Endothelial cell of umbilical vein (primary cell): ENCODE measurements at regions not wholly inside any gene's neighbourhood (a gene's known extent, or its start where the extent isn't known, plus 50 kb on each side); places are given as distances from the start of the nearest gene placed in this dataset.
A peak's percentile ranks its signal among the peaks of the same experiment; 100 is the strongest.

Experiments used
- BruUV-seq: library from RNA; stranded (reverse); fragments of 400-500 nt; replicated peaks from 2 replicates; lab custom pipeline; 2021; lab: Mats Ljungman, UMichigan
- CTCF ChIA-PET: fragments of 300-600, 350-600 bp; sonication (Branson Sonifier 250); formaldehyde crosslinking; loops from one replicate; lab custom pipeline; 2021; ENCODE audit warnings: antibody characterized with exemption, inconsistent platforms; lab: Charles Lee
- POLR2A ChIA-PET: fragments of 300-600, 350-600 bp; sonication (Branson Sonifier 250); formaldehyde crosslinking; loops from one replicate; lab custom pipeline; 2021; ENCODE audit warnings: antibody characterized with exemption, inconsistent platforms; lab: Charles Lee
- DNase-seq: peaks from one replicate; pipeline ENCODE4 v3.0.0-alpha.2; 2011; ENCODE audit warnings: low read depth, low spot score
- FAIRE-seq: peaks from 2 replicates; lab custom pipeline; 2011; peaks lifted over from hg19 to GRCh38; lab: Jason Lieb, UNC
- H2AFZ ChIP-seq: 2 replicates; pipeline ENCODE4 v1.6.0; 2012; ENCODE audit warnings: low read depth, low read length, control low read depth, inconsistent platforms
- H3K27ac ChIP-seq: 2 replicates; pipeline ENCODE4 v1.5.1; 2011; ENCODE audit warnings: low read depth, mild to moderate bottlenecking, control low read depth, low read length, moderate library complexity; ENCODE audit not compliant: insufficient read depth
- H3K27me3 ChIP-seq, 2 experiments: 2 replicates each; pipeline versions ENCODE4 v1.6.0 to v1.6.1; 2011; ENCODE audit warnings: low read length in 2 of 2, mixed read lengths in 1 of 2; ENCODE audit not compliant: control insufficient read depth in 2 of 2, insufficient read depth in 2 of 2
- H3K36me3 ChIP-seq, 2 experiments: 2 replicates in 1 of 2; 3 replicates in 1 of 2; pipeline ENCODE4 v1.5.1; 2011; ENCODE audit warnings: low read length in 2 of 2, mild to moderate bottlenecking in 1 of 2, moderate library complexity in 1 of 2; ENCODE audit not compliant: control insufficient read depth in 2 of 2, insufficient read depth in 2 of 2; ENCODE audit errors: extremely low read depth in 1 of 2
- H3K4me1 ChIP-seq: 3 replicates; pipeline ENCODE4 v1.5.1; 2011; ENCODE audit warnings: mild to moderate bottlenecking, low read length; ENCODE audit not compliant: control insufficient read depth, insufficient read depth; ENCODE audit errors: extremely low read depth
- H3K4me2 ChIP-seq: 2 replicates; pipeline ENCODE4 v1.6.1; 2011; ENCODE audit warnings: low read length, control low read depth, mixed read lengths; ENCODE audit not compliant: insufficient read depth
- H3K4me3 ChIP-seq, 3 experiments: fragments of 200-600 bp in 1 of 3; sonication (generic), shearing (Covaris generic) in 1 of 3; replicated peaks in 1 of 3; 2 replicates each; pipeline ENCODE4 v1.5.1; 2011 to 2016; ENCODE audit warnings: control low read depth in 3 of 3, low read length in 3 of 3, mild to moderate bottlenecking in 2 of 3, inconsistent platforms in 1 of 3, low read depth in 1 of 3, moderate library complexity in 1 of 3; ENCODE audit not compliant: insufficient read depth in 1 of 3
- H3K79me2 ChIP-seq: 2 replicates; pipeline ENCODE4 v1.6.0; 2012; ENCODE audit warnings: low read length, inconsistent platforms; ENCODE audit not compliant: control insufficient read depth, insufficient read depth
- H3K9ac ChIP-seq: replicated peaks from 2 replicates; pipeline ENCODE3; 2011; ENCODE audit warnings: low read length, control low read depth; ENCODE audit not compliant: insufficient read depth; ENCODE audit errors: extremely low read depth
- H3K9me1 ChIP-seq: replicated peaks from 3 replicates; pipeline ENCODE4 v1.6.0; 2011; ENCODE audit warnings: mild to moderate bottlenecking, low read length; ENCODE audit not compliant: control insufficient read depth, insufficient read depth; ENCODE audit errors: extremely low read depth
- H3K9me3 ChIP-seq: replicated peaks from 2 replicates; pipeline ENCODE4 v1.5.1; 2012; ENCODE audit warnings: low read length, inconsistent platforms; ENCODE audit not compliant: control insufficient read depth, insufficient read depth
- H4K20me1 ChIP-seq: replicated peaks from 2 replicates; pipeline ENCODE3; 2011; ENCODE audit warnings: mild to moderate bottlenecking, low read length; ENCODE audit not compliant: control insufficient read depth, insufficient read depth; ENCODE audit errors: extremely low read depth
- CTCF ChIP-seq, 2 donors: IDR thresholded peaks; 1 replicate in 1 of 2; 2 replicates in 1 of 2; pipeline ENCODE4 v1.5.1; 2011; ENCODE audit warnings: low read length in 2 of 2, mild to moderate bottlenecking in 2 of 2, moderate library complexity in 2 of 2, control low read depth in 1 of 2, inconsistent platforms in 1 of 2, low read depth in 1 of 2; ENCODE audit not compliant: insufficient read depth in 1 of 2; ENCODE audit errors: extremely low read depth in 1 of 2
- EZH2 ChIP-seq: IDR thresholded peaks from 2 replicates; pipeline ENCODE4 v1.6.1; 2012; ENCODE audit warnings: borderline replicate concordance, low read depth, mild to moderate bottlenecking, moderate library complexity, low read length, inconsistent platforms; ENCODE audit not compliant: severe bottlenecking
- FOS ChIP-seq: IDR thresholded peaks from 2 replicates; pipeline ENCODE4 v1.6.1; 2011; ENCODE audit warnings: mild to moderate bottlenecking, low read length, moderate library complexity, borderline replicate concordance; ENCODE audit not compliant: insufficient read depth
- JUN ChIP-seq: IDR thresholded peaks from 2 replicates; pipeline ENCODE4 v1.6.1; 2011; ENCODE audit warnings: borderline replicate concordance, low read depth; ENCODE audit not compliant: insufficient read length, insufficient read depth
- MAX ChIP-seq: IDR thresholded peaks from 2 replicates; pipeline ENCODE4 v1.6.1; 2011; ENCODE audit not compliant: insufficient read depth, insufficient read length
- MYC ChIP-seq: IDR thresholded peaks from one replicate; pipeline ENCODE4 v1.6.1; 2011; ENCODE audit warnings: mild to moderate bottlenecking, low read depth, low read length
- POLR2A ChIP-seq: IDR thresholded peaks from 2 replicates; pipeline ENCODE4 v1.6.1; 2012; ENCODE audit warnings: low read depth, mild to moderate bottlenecking, control low read depth, low read length
- dilution Hi-C: fragments of 300-500 bp; cut with MboI; formaldehyde crosslinking; loops from one replicate; pipeline ENCODE4 v1.15.0; 2019; ENCODE audit warnings: low sequenced_read_pairs; ENCODE audit not compliant: extremely low pct_ligation_motif_present
- intact Hi-C: fragments of 100-400 bp; cut with micrococcal nuclease; formaldehyde crosslinking; loops from one replicate; pipeline ENCODE4 v1.10.0; 2022

GRCh38 chr4:147019091-147019490, 73.4 kb upstream of the TTC29 start:
- BruUV-seq: no TSS peak
- H2AFZ ChIP-seq: no peak overlapping the region
- ChIA-PET CTCF (interaction anchor here (0.6 to 11.4 kb wide), 38 partner anchors 10 to 924 kb away, joined by 3 to 447 read pairs (median 5); no protein-coding TSS in a partner anchor), POLR2A (no interaction called here)
- DNase-seq (peak; percentile 62), FAIRE-seq (peak; percentile 31)
- H3K27me3 ChIP-seq: peaks cover 7% of the 10 kb centered on the region in 2 experiments
- no peaks in the 10 kb centered on the region for H3K9me1 ChIP-seq
- no peak for TF ChIP-seq MAX
- no peak for TF ChIP-seq EZH2
- TF ChIP-seq FOS: no peak
- no peak for TF ChIP-seq JUN
- TF ChIP-seq CTCF (IDR thresholded peaks at IDR 0.05; ENCODE audit: extremely low read depth in 1 of 2, insufficient read depth in 1 of 2, low read depth in 1 of 2, low read length in 2 of 2): peak; percentile 52 to 66
- TF ChIP-seq MYC: no peak
- no peak for TF ChIP-seq POLR2A
- H3K36me3 ChIP-seq: no peaks in the 10 kb centered on the region
- no peaks in the 10 kb centered on the region for H3K79me2 ChIP-seq
- H3K4me2 ChIP-seq: no peak overlapping the region
- dilution Hi-C loops (no loop called here), intact Hi-C loops (loop anchor here (1.0 to 2.0 kb wide), 4 partner anchors 78 to 848 kb away; no protein-coding TSS in a partner anchor)
- H3K9me3 ChIP-seq: no peaks in the 10 kb centered on the region
- no peak overlapping the region for H3K9ac ChIP-seq
- no peaks in the 10 kb centered on the region for H3K4me1 ChIP-seq
- no peak overlapping the region for H3K4me3 ChIP-seq
- no peaks in the 10 kb centered on the region for H4K20me1 ChIP-seq
- no peak overlapping the region for H3K27ac ChIP-seq
